ENCODE measurements at regions not wholly inside any gene's neighbourhood (a gene's known extent, or its start where the extent isn't known, plus 50 kb on each side); places are given as distances from the start of the nearest gene placed in this dataset.

DNA sequence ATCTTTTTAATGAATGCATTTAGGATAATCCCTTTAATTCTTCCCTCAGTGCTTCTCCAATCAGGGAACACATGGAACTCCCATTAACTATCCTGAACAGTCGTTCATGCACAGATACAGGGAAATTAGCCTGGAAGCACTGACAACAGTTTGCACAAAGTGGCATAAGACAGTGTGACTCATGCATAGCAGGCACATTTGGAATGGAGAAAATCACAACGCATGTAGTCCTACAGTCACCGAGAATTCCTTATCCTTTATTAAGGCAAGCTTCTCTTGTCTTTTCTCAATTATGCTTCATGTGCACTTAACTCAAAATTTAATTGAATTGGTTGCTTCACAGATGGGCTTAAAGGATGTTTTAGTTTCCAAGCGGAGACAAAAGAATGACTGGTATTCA is 155.0 kb upstream of the CRBN start:
- Histone ChIP-seq H3K27me3 (ENCODE audit: control insufficient read depth, insufficient read depth, low read length, poor library complexity, severe bottlenecking) (no peaks in the 10 kb centered on the region), H3K9me3 (ENCODE audit: control insufficient read depth, low read length) (no peaks in the 10 kb centered on the region), H3K36me3 (ENCODE audit: control insufficient read depth, insufficient read depth, low read length) (no peaks in the 10 kb centered on the region), H3K27ac (ENCODE audit: low read depth, low read length) (no peak overlapping the region), H3K4me1 (ENCODE audit: control insufficient read depth, insufficient read depth, low read length) (no peaks in the 10 kb centered on the region), H3K9ac (ENCODE audit: extremely low read depth, low read length, poor library complexity, severe bottlenecking) (no peak overlapping the region), H3K4me3 (ENCODE audit: low read length) (no peak overlapping the region)
- H3K4me3 Mint-ChIP-seq = no peak overlapping the region
- WGBS, 2 experiments (ENCODE audit: insufficient coverage in 1 of 2, insufficient read length in 1 of 2) = 92 to 94% methylated on average over 4 of the region's 4 CpGs
- H3K36me3 Mint-ChIP-seq (ENCODE audit: low read depth) = no peaks in the 10 kb centered on the region
- peaks cover 10% of the 10 kb centered on the region for H3K4me1 Mint-ChIP-seq
- TF ChIP-seq, protein P1, sequence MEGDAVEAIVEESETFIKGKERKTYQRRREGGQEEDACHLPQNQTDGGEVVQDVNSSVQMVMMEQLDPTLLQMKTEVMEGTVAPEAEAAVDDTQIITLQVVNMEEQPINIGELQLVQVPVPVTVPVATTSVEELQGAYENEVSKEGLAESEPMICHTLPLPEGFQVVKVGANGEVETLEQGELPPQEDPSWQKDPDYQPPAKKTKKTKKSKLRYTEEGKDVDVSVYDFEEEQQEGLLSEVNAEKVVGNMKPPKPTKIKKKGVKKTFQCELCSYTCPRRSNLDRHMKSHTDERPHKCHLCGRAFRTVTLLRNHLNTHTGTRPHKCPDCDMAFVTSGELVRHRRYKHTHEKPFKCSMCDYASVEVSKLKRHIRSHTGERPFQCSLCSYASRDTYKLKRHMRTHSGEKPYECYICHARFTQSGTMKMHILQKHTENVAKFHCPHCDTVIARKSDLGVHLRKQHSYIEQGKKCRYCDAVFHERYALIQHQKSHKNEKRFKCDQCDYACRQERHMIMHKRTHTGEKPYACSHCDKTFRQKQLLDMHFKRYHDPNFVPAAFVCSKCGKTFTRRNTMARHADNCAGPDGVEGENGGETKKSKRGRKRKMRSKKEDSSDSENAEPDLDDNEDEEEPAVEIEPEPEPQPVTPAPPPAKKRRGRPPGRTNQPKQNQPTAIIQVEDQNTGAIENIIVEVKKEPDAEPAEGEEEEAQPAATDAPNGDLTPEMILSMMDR (conservative IDR thresholded peaks at IDR 0.05) = no peak
- no peak for DNase-seq
- no peaks in the 10 kb centered on the region for H3K27me3 Mint-ChIP-seq (ENCODE audit: insufficient read depth)
- H3K27ac Mint-ChIP-seq = no peak overlapping the region
- H3K9me3 Mint-ChIP-seq = no peaks in the 10 kb centered on the region

DNA sequence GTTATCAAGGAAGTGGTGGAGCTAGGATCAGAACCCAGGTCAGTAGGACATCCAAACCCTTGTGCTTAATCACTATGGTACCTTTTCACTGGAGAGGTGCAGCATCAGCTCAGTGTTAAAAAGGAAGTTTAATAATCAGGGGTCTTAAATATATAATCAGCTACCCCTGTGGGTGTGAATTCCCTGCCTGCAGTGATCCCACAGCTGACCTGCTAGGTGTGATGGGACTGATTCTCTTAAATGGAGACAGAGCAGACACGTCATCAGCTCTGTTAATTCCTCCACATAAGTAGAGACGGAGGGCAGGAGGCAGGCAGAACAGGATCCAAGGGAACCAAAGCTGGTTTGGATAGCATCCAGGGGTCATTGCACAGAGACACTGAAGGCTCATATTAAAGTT is 154.1 kb upstream of the CRBN start:
- no peak overlapping the region for H3K4me3 Mint-ChIP-seq
- no peaks in the 10 kb centered on the region for H3K4me1 ChIP-seq (ENCODE audit: control insufficient read depth, insufficient read depth, low read length)
- H3K36me3 Mint-ChIP-seq (ENCODE audit: low read depth) = no peaks in the 10 kb centered on the region
- H3K9me3 Mint-ChIP-seq = no peaks in the 10 kb centered on the region
- no peak for DNase-seq
- H3K9me3 ChIP-seq (ENCODE audit: control insufficient read depth, low read length) = no peaks in the 10 kb centered on the region
- no peaks in the 10 kb centered on the region for H3K27me3 Mint-ChIP-seq (ENCODE audit: insufficient read depth)
- 79 to 80% methylated on average over 1 to 2 of the region's 2 CpGs for WGBS, 2 experiments (ENCODE audit: insufficient coverage in 1 of 2, insufficient read length in 1 of 2)
- H3K27ac Mint-ChIP-seq = no peak overlapping the region
- TF ChIP-seq, protein P1 (conservative IDR thresholded peaks at IDR 0.05) = no peak
- H3K4me1 Mint-ChIP-seq = peaks cover 10% of the 10 kb centered on the region
- no peak overlapping the region for H3K4me3 ChIP-seq (ENCODE audit: low read length)
- no peak overlapping the region for H3K9ac ChIP-seq (ENCODE audit: extremely low read depth, low read length, poor library complexity, severe bottlenecking)
- no peaks in the 10 kb centered on the region for H3K36me3 ChIP-seq (ENCODE audit: control insufficient read depth, insufficient read depth, low read length)
- no peaks in the 10 kb centered on the region for H3K27me3 ChIP-seq (ENCODE audit: control insufficient read depth, insufficient read depth, low read length, poor library complexity, severe bottlenecking)
- no peak overlapping the region for H3K27ac ChIP-seq (ENCODE audit: low read depth, low read length)

DNA sequence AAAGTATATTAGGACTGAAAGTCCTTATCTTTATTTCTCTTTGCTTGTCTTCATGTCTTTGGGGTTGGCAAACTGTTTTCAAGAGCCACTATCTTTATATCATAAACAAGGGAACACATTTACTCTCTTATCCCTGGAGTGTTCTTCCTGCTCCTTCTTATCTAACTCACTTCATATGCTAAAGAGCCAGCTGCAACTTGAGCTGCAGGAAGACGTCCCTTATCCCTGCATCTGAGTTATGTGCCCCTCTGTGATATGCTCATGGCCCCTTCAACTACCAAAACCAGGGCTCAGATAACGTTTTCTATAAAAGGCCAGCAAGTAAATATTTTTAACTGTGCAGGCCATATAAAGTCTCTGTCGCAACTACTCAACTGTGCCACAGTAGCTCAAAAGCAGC is 137.0 kb upstream of the CRBN start:
- DNase-seq = no peak
- no peaks in the 10 kb centered on the region for H3K36me3 Mint-ChIP-seq (ENCODE audit: low read depth)
- WGBS, 2 experiments (ENCODE audit: insufficient coverage in 1 of 2, insufficient read length in 1 of 2) = 52 to 66% methylated on average over 3 of the region's 3 CpGs

More for the DNA sequence above, 137.0 kb upstream of the CRBN start:
- no peaks in the 10 kb centered on the region for H3K27me3 Mint-ChIP-seq (ENCODE audit: insufficient read depth)
- H3K9ac ChIP-seq (ENCODE audit: extremely low read depth, low read length, poor library complexity, severe bottlenecking) = no peak overlapping the region
- TF ChIP-seq, protein P1 (conservative IDR thresholded peaks at IDR 0.05) = no peak
- H3K4me1 Mint-ChIP-seq = peaks cover 9% of the 10 kb centered on the region
- peaks cover 12% of the 10 kb centered on the region for H3K9me3 ChIP-seq (ENCODE audit: control insufficient read depth, low read length)
- H3K4me1 ChIP-seq (ENCODE audit: control insufficient read depth, insufficient read depth, low read length) = no peaks in the 10 kb centered on the region
- H3K27ac Mint-ChIP-seq = no peak overlapping the region
- H3K9me3 Mint-ChIP-seq = peaks cover 23% of the 10 kb centered on the region
- no peaks in the 10 kb centered on the region for H3K27me3 ChIP-seq (ENCODE audit: control insufficient read depth, insufficient read depth, low read length, poor library complexity, severe bottlenecking)
- no peaks in the 10 kb centered on the region for H3K36me3 ChIP-seq (ENCODE audit: control insufficient read depth, insufficient read depth, low read length)
- no peak overlapping the region for H3K27ac ChIP-seq (ENCODE audit: low read depth, low read length)
- H3K4me3 Mint-ChIP-seq = no peak overlapping the region
- no peak overlapping the region for H3K4me3 ChIP-seq (ENCODE audit: low read length)
